GM12878 (cell line): ENCODE measurements at regions not wholly inside any gene's neighbourhood (a gene's known extent, or its start where the extent isn't known, plus 50 kb on each side); places are given as distances from the start of the nearest gene placed in this dataset.

Experiments used
- ATAC-seq: fragments of 200-7000 bp; cut with Tn5 transposase; 3 replicates; pipeline ENCODE4 v1.9.1; 2020; ENCODE audit warnings: mild to moderate bottlenecking, moderate library complexity
- BruUV-seq: library from RNA; stranded (reverse); fragments of 400-500 nt; replicated peaks from 2 replicates; lab custom pipeline; 2021; lab: Mats Ljungman, UMichigan
- CTCF ChIA-PET: fragments of 300-600 bp; sonication (Branson Sonifier 250); formaldehyde crosslinking; extraction: SDS; loops from one replicate; lab custom pipeline; 2021; ENCODE audit warnings: inconsistent platforms; lab: Yijun Ruan, JAX
- POLR2A ChIA-PET: fragments of 350-600 bp; formaldehyde crosslinking; extraction: SDS; loops from one replicate; lab custom pipeline; 2021; ENCODE audit warnings: inconsistent platforms; lab: Charles Lee
- RAD21 ChIA-PET: fragments of 300-600 bp; sonication (Branson Sonifier 250); formaldehyde crosslinking; loops from one replicate; lab custom pipeline; 2023; ENCODE audit warnings: antibody characterized with exemption; ENCODE audit not compliant: unreplicated experiment; lab: Charles Lee
- SMC1A ChIA-PET: fragments of 300-600 bp; sonication (Branson Sonifier 250); formaldehyde crosslinking; loops from one replicate; lab custom pipeline; 2023; ENCODE audit not compliant: unreplicated experiment, uncharacterized antibody; lab: Charles Lee
- DNase-seq: peaks from one replicate; pipeline ENCODE4 v3.0.0-alpha.2; 2011; ENCODE audit warnings: low read depth, low spot score
- FAIRE-seq: peaks from 3 replicates; lab custom pipeline; 2011; peaks lifted over from hg19 to GRCh38; lab: Jason Lieb, UNC
- H2AFZ ChIP-seq: 2 replicates; pipeline ENCODE4 v1.6.0; 2011; ENCODE audit warnings: low read depth, low read length, control low read depth; ENCODE audit not compliant: control insufficient read depth
- H3K27ac ChIP-seq: 2 replicates; pipeline ENCODE4 v1.5.1; 2011; ENCODE audit warnings: control low read depth; ENCODE audit not compliant: control insufficient read depth, insufficient read depth
- H3K27me3 ChIP-seq, 2 experiments: replicated peaks in 1 of 2; 2 replicates each; pipeline versions ENCODE4 v1.6.0 to v1.6.1; 2011; ENCODE audit warnings: low read length in 1 of 2; ENCODE audit not compliant: control insufficient read depth in 2 of 2, insufficient read depth in 2 of 2
- H3K36me3 ChIP-seq, 2 experiments: 2 replicates each; pipeline ENCODE4 v1.5.1; 2011; ENCODE audit warnings: low read length in 1 of 2; ENCODE audit not compliant: control insufficient read depth in 2 of 2, insufficient read depth in 2 of 2
- H3K4me1 ChIP-seq: 2 replicates; pipeline ENCODE4 v1.6.1; 2011; ENCODE audit warnings: mild to moderate bottlenecking, low read length, moderate library complexity, mixed read lengths; ENCODE audit not compliant: control insufficient read depth, insufficient read depth
- H3K4me2 ChIP-seq: 2 replicates; pipeline ENCODE4 v1.6.0; 2011; ENCODE audit warnings: control low read depth; ENCODE audit not compliant: control insufficient read depth, insufficient read depth
- H3K4me3 ChIP-seq: fragments of 200-600 bp; sonication (generic); 2 replicates; pipeline ENCODE4 v1.5.1; 2016
- H3K79me2 ChIP-seq: 2 replicates; pipeline ENCODE4 v1.6.0; 2011; ENCODE audit warnings: low read length; ENCODE audit not compliant: control insufficient read depth, insufficient read depth
- H3K9ac ChIP-seq: 2 replicates; pipeline ENCODE4 v1.8.0; 2011; ENCODE audit warnings: low read length, control low read depth, mixed read lengths; ENCODE audit not compliant: control insufficient read depth, insufficient read depth
- H3K9me3 ChIP-seq: replicated peaks from 3 replicates; pipeline ENCODE4 v1.5.1; 2011; ENCODE audit warnings: mild to moderate bottlenecking, low read length; ENCODE audit not compliant: control insufficient read depth, insufficient read depth
- H4K20me1 ChIP-seq: 2 replicates; pipeline ENCODE4 v1.6.0; 2011; ENCODE audit not compliant: control insufficient read depth, insufficient read depth
- KLF5 ChIP-seq: fragments of 450-650 bp; IDR thresholded peaks from 2 replicates; pipeline ENCODE4 v1.6.1; 2014; ENCODE audit warnings: mild to moderate bottlenecking; ENCODE audit not compliant: partially characterized antibody
- POU2F2 ChIP-seq: IDR thresholded peaks from 3 replicates; pipeline ENCODE4 v1.6.1; 2011; ENCODE audit warnings: low read depth, mild to moderate bottlenecking, low read length, borderline replicate concordance
- in situ Hi-C: fragments of 300-500 bp; cut with MboI; formaldehyde crosslinking; loops from 9 replicates; pipeline ENCODE4 v1.14.3; 2018; ENCODE audit warnings: mixed read lengths
- intact Hi-C: fragments of 100-400 bp; cut with micrococcal nuclease; formaldehyde crosslinking; loops from one replicate; pipeline ENCODE4 v1.14.2; 2022; ENCODE audit not compliant: unreplicated experiment
- TF ChIP-seq, protein P1 (sequence below): fragments of 450-650 bp; IDR thresholded peaks from 2 replicates; pipeline ENCODE4 v1.6.1; 2014; ENCODE audit warnings: mild to moderate bottlenecking
- TF ChIP-seq, protein P2 (sequence below): fragments of 450-650 bp; formaldehyde crosslinking; IDR thresholded peaks from 2 replicates; pipeline ENCODE4 v1.4.0; 2020; ENCODE audit warnings: mild to moderate bottlenecking, moderate library complexity

- RAD21 ChIA-PET, result interaction anchor here (0.8 kb wide), 1 partner anchor 14 kb away, joined by 3 read pairs; no protein-coding TSS in a partner anchor
- BruUV-seq, result no TSS peak
- Histone ChIP-seq H3K4me3 (no peak overlapping the region), H3K79me2 (no peaks in the 10 kb centered on the region), H3K27me3 (no peaks in the 10 kb centered on the region), H3K4me1 (no peaks in the 10 kb centered on the region), H3K9me3 (no peaks in the 10 kb centered on the region), H3K36me3 (no peaks in the 10 kb centered on the region), H4K20me1 (no peaks in the 10 kb centered on the region), H3K4me2 (no peak overlapping the region), H3K27ac (no peak overlapping the region)
- SMC1A ChIA-PET, result interaction anchor here (1.3 kb wide), 1 partner anchor 10 kb away, joined by 4 read pairs; no protein-coding TSS in a partner anchor
- DNase-seq (no peak), ATAC-seq (no peak), FAIRE-seq (no peak)
- intact Hi-C loops (no loop called here), in situ Hi-C loops (no loop called here)
- POLR2A ChIA-PET, result no interaction called here
- CTCF ChIA-PET, result interaction anchor here (0.7 to 1.1 kb wide), 2 partner anchors 13 to 58 kb away, joined by 3 read pairs; no protein-coding TSS in a partner anchor
- TF ChIP-seq, protein P1, sequence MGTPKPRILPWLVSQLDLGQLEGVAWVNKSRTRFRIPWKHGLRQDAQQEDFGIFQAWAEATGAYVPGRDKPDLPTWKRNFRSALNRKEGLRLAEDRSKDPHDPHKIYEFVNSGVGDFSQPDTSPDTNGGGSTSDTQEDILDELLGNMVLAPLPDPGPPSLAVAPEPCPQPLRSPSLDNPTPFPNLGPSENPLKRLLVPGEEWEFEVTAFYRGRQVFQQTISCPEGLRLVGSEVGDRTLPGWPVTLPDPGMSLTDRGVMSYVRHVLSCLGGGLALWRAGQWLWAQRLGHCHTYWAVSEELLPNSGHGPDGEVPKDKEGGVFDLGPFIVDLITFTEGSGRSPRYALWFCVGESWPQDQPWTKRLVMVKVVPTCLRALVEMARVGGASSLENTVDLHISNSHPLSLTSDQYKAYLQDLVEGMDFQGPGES, result no peak
- TF ChIP-seq, protein P2, sequence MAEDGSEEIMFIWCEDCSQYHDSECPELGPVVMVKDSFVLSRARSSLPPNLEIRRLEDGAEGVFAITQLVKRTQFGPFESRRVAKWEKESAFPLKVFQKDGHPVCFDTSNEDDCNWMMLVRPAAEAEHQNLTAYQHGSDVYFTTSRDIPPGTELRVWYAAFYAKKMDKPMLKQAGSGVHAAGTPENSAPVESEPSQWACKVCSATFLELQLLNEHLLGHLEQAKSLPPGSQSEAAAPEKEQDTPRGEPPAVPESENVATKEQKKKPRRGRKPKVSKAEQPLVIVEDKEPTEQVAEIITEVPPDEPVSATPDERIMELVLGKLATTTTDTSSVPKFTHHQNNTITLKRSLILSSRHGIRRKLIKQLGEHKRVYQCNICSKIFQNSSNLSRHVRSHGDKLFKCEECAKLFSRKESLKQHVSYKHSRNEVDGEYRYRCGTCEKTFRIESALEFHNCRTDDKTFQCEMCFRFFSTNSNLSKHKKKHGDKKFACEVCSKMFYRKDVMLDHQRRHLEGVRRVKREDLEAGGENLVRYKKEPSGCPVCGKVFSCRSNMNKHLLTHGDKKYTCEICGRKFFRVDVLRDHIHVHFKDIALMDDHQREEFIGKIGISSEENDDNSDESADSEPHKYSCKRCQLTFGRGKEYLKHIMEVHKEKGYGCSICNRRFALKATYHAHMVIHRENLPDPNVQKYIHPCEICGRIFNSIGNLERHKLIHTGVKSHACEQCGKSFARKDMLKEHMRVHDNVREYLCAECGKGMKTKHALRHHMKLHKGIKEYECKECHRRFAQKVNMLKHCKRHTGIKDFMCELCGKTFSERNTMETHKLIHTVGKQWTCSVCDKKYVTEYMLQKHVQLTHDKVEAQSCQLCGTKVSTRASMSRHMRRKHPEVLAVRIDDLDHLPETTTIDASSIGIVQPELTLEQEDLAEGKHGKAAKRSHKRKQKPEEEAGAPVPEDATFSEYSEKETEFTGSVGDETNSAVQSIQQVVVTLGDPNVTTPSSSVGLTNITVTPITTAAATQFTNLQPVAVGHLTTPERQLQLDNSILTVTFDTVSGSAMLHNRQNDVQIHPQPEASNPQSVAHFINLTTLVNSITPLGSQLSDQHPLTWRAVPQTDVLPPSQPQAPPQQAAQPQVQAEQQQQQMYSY (CRISPR knock-in tag), result no peak
- TF ChIP-seq KLF5 (no peak), POU2F2 (no peak)
- TF ChIP-seq, all 136 proteins: peak for 0
- Histone ChIP-seq H2AFZ (no peak overlapping the region), H3K9ac (no peak overlapping the region)
Observed at GRCh38 chr9:102035929-102036328, 297.5 kb upstream of the GRIN3A start.
